COR-L47 (cell line): ENCODE measurements at regions not wholly inside any gene's neighbourhood (a gene's known extent, or its start where the extent isn't known, plus 50 kb on each side); places are given as distances from the start of the nearest gene placed in this dataset.
A peak's percentile ranks its signal among the peaks of the same experiment; 100 is the strongest.

Experiments
- DNase-seq: peaks from one replicate; lab custom pipeline; 2025; lab: John Stamatoyannopoulos, UW

- DNase-seq: no peak
Measured at GRCh38 chr11:76298255-76298654, 82.7 kb downstream of the THAP12 start.

GRCh38 chr11:76296731-76297542 lies 84.0 kb downstream of the THAP12 start:
- no peak for DNase-seq

GRCh38 chr11:76293189-76293631 lies 86.9 kb upstream of the WNT11 start:
- no peak for DNase-seq

GRCh38 chr11:76292583-76293188 lies 86.4 kb upstream of the WNT11 start:
- no peak for DNase-seq

- DNase-seq: peak; percentile 77
Measured at GRCh38 chr11:76291576-76292526, 85.5 kb upstream of the WNT11 start.

- DNase-seq: no peak
Measured at GRCh38 chr11:76288166-76288980, 82.1 kb upstream of the WNT11 start.

GRCh38 chr11:76287227-76287626 lies 80.9 kb upstream of the WNT11 start:
- no peak for DNase-seq

GRCh38 chr11:76285397-76286104 lies 79.2 kb upstream of the WNT11 start:
- DNase-seq: no peak

- no peak for DNase-seq
Measured at GRCh38 chr11:76284161-76284560, 77.9 kb upstream of the WNT11 start.

GRCh38 chr11:76282811-76283595 lies 76.7 kb upstream of the WNT11 start:
- no peak for DNase-seq

- DNase-seq: no peak
Measured at GRCh38 chr11:76282172-76282571, 75.9 kb upstream of the WNT11 start.

GRCh38 chr11:76281558-76281906 lies 75.2 kb upstream of the WNT11 start:
- no peak for DNase-seq

GRCh38 chr11:76280882-76281557 lies 74.7 kb upstream of the WNT11 start:
- DNase-seq: no peak

- DNase-seq: no peak
Measured at GRCh38 chr11:76280151-76280881, 74.0 kb upstream of the WNT11 start.

GRCh38 chr11:76279646-76280045 lies 73.3 kb upstream of the WNT11 start:
- peak; percentile 64 for DNase-seq

GRCh38 chr11:76279038-76279437 lies 72.7 kb upstream of the WNT11 start:
- DNase-seq: no peak

GRCh38 chr11:76278526-76278925 lies 72.2 kb upstream of the WNT11 start:
- DNase-seq: no peak

- DNase-seq: no peak
Measured at GRCh38 chr11:76277298-76278175, 71.2 kb upstream of the WNT11 start.
